Mucosa of descending colon (tissue), 3 donors: ENCODE measurements at regions not wholly inside any gene's neighbourhood (a gene's known extent, or its start where the extent isn't known, plus 50 kb on each side); places are given as distances from the start of the nearest gene placed in this dataset.
"Not testable (repeated sequence)": the region's sequence is repeated elsewhere in the genome, so short reads cannot be mapped to it uniquely, and the experiment has no call there.

Experiments used
- ATAC-seq: fragments of 200-7000 bp; cut with Tn5 transposase; one replicate; pipeline ENCODE4 v1.9.1; 2020; ENCODE audit warnings: mild to moderate bottlenecking, moderate library complexity
- DNase-seq, 3 donors: peaks; one replicate each; pipeline ENCODE4 v3.0.0-alpha.2; 2020
- H3K36me3 ChIP-seq: fragments of 200-600 bp; one replicate; pipeline ENCODE4 v1.8.0; 2021; ENCODE audit warnings: low read depth, mild to moderate bottlenecking
- H3K4me1 ChIP-seq: fragments of 200-600 bp; one replicate; pipeline ENCODE4 v1.8.0; 2021; ENCODE audit warnings: low read depth, mild to moderate bottlenecking
- H3K4me3 ChIP-seq: fragments of 200-600 bp; one replicate; pipeline ENCODE4 v1.8.0; 2021; ENCODE audit warnings: mild to moderate bottlenecking
- H3K9me3 ChIP-seq: fragments of 200-600 bp; one replicate; pipeline ENCODE4 v1.8.0; 2021; ENCODE audit warnings: mild to moderate bottlenecking
- intact Hi-C, 2 donors: fragments of 100-400 bp; cut with DNase I in 1 of 2; cut with micrococcal nuclease in 1 of 2; formaldehyde crosslinking; loops; one replicate each; pipeline versions ENCODE4 v1.11.0 to v1.11.1; 2022; cut with DNase I, micrococcal nuclease
- TF ChIP-seq, protein P1 (sequence below): fragments of 200-600 bp; IDR thresholded peaks from one replicate; pipeline ENCODE4 v1.8.0; 2022; ENCODE audit warnings: antibody characterized with exemption, mild to moderate bottlenecking
- donor health status: DM: no; HTN: no; CAD: no; lungs with moderate emphysema.
- donor health status: DM: no; HTN: no; CAD: no.
- donor health status: DM: no; HTN: yes; CAD: no.

DNA sequence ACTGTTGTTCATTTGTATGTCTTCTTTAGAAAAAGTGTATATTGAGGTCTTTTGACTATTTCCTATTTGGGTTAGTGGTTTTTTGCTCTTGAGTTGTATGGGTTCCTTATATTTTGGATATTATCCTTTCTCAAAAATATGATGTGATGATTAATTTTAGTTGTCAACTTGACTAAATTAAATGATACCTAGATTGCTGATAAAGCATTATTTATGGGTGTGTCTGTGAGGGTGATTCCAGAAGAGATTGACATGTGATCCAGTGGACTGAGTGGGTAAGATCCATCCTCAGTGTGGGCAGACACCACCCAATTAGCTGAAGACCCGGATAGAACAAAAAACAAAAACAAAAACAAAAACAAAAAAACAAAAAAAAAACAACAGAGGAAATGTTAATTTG lies 115.1 kb upstream of the KIF2A start:
- no peaks in the 10 kb centered on the region for H3K36me3 ChIP-seq
- H3K4me1 ChIP-seq: no peaks in the 10 kb centered on the region
- H3K9me3 ChIP-seq: no peaks in the 10 kb centered on the region
- intact Hi-C loops: no loop called here
- ATAC-seq: no peak
- no peak overlapping the region for H3K4me3 ChIP-seq
- no peak for DNase-seq
- TF ChIP-seq, protein P1, sequence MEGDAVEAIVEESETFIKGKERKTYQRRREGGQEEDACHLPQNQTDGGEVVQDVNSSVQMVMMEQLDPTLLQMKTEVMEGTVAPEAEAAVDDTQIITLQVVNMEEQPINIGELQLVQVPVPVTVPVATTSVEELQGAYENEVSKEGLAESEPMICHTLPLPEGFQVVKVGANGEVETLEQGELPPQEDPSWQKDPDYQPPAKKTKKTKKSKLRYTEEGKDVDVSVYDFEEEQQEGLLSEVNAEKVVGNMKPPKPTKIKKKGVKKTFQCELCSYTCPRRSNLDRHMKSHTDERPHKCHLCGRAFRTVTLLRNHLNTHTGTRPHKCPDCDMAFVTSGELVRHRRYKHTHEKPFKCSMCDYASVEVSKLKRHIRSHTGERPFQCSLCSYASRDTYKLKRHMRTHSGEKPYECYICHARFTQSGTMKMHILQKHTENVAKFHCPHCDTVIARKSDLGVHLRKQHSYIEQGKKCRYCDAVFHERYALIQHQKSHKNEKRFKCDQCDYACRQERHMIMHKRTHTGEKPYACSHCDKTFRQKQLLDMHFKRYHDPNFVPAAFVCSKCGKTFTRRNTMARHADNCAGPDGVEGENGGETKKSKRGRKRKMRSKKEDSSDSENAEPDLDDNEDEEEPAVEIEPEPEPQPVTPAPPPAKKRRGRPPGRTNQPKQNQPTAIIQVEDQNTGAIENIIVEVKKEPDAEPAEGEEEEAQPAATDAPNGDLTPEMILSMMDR: no peak

- DNase-seq (no peak), ATAC-seq (no peak)
- Histone ChIP-seq H3K9me3 (no peaks in the 10 kb centered on the region), H3K4me3 (no peak overlapping the region), H3K4me1 (no peaks in the 10 kb centered on the region), H3K36me3 (no peaks in the 10 kb centered on the region)
- intact Hi-C loops: no loop called here
- TF ChIP-seq, protein P1: no peak
Observed at GRCh38 chr5:62192958-62193357, 113.0 kb upstream of the KIF2A start.

DNA sequence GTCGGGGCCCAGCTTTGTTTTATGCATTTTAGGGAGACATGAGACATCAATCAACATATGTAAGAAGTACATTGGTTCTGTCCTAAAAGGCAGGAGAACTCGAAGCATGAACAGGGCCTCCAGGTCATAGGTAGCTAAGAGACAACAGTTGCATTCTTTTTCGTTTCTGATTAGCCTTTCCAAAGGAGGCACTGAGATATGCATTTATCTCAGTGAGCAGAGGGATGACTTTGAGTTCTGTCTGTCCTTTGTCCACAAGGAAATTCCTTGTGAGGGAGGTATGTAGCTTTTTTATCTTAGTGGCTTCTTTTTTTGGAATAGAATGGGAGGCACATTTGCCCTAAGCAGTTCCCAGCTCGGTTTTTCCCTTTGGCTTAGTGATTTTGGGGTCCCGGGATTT lies 109.5 kb upstream of the KIF2A start:
- ATAC-seq, intact Hi-C loops, DNase-seq: not testable (repeated sequence)

GRCh38 chr5:62197697-62198096 lies 108.3 kb upstream of the KIF2A start:
- ATAC-seq: no peak
- intact Hi-C loops: no loop called here
- Histone ChIP-seq H3K9me3 (no peaks in the 10 kb centered on the region), H3K4me1 (no peaks in the 10 kb centered on the region), H3K36me3 (no peaks in the 10 kb centered on the region), H3K4me3 (no peak overlapping the region)
- DNase-seq: no peak
- TF ChIP-seq, protein P1: no peak

More for the DNA sequence above, 109.5 kb upstream of the KIF2A start:
- not testable (repeated sequence) for H3K4me3 ChIP-seq, H3K4me1 ChIP-seq, H3K36me3 ChIP-seq, H3K9me3 ChIP-seq

DNA sequence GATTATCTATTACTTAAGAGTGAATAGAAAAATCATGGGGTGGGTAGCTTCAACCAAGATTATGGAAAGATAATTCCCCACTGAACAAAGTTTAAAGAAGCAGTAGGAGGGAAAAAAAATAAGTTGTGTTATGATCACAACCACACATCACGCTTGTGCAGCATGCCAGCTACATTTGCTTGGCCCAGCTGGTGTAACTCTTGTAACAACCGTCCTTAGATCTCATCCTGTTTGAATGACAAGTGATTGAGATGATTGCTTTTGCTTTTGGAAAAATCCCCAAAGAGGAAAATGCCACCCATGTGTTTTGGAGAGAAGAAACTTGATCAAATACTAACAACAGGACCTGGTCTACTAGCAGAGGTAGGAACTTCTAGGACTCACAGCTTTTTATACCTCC lies 107.6 kb upstream of the KIF2A start:
- TF ChIP-seq, protein P1: no peak
- Histone ChIP-seq H3K36me3 (no peaks in the 10 kb centered on the region), H3K4me1 (no peaks in the 10 kb centered on the region), H3K4me3 (no peak overlapping the region), H3K9me3 (no peaks in the 10 kb centered on the region)
- DNase-seq (no peak), ATAC-seq (no peak)
- intact Hi-C loops: no loop called here

GRCh38 chr5:62199792-62200716 lies 106.0 kb upstream of the KIF2A start:
- H3K36me3 ChIP-seq: no peaks in the 10 kb centered on the region
- H3K4me3 ChIP-seq: no peak overlapping the region
- DNase-seq (no peak), ATAC-seq (no peak)
- intact Hi-C loops: no loop called here
- TF ChIP-seq, protein P1: no peak
- no peaks in the 10 kb centered on the region for H3K9me3 ChIP-seq
- H3K4me1 ChIP-seq: no peaks in the 10 kb centered on the region
